Kidney capillary endothelial cell (primary cell): ENCODE measurements at regions not wholly inside any gene's neighbourhood (a gene's known extent, or its start where the extent isn't known, plus 50 kb on each side); places are given as distances from the start of the nearest gene placed in this dataset.
"Not testable (repeated sequence)": the region's sequence is repeated elsewhere in the genome, so short reads cannot be mapped to it uniquely, and the experiment has no call there.

Source experiments
- DNase-seq: peaks from one replicate; pipeline ENCODE4 v3.0.0-alpha.2; 2018; ENCODE audit warnings: low spot score

GRCh38 chr13:40043764-40044163, 388.3 kb downstream of the COG6 start:
- DNase-seq, result no peak

GRCh38 chr13:40047322-40047771, 391.9 kb downstream of the COG6 start:
- no peak for DNase-seq

GRCh38 chr13:40048551-40048950, 393.1 kb downstream of the COG6 start:
- no peak for DNase-seq

GRCh38 chr13:40052954-40053353, 397.5 kb downstream of the COG6 start:
- DNase-seq, result no peak

GRCh38 chr13:40053401-40053800, 397.9 kb downstream of the COG6 start:
- no peak for DNase-seq

- DNase-seq, result not testable (repeated sequence)
Measured at GRCh38 chr13:40054422-40054821, 399.0 kb downstream of the COG6 start.

- no peak for DNase-seq
Measured at GRCh38 chr13:40056898-40057619, 401.6 kb downstream of the COG6 start.

GRCh38 chr13:40058757-40059236, 403.3 kb downstream of the COG6 start:
- no peak for DNase-seq

GRCh38 chr13:40059540-40060232, 404.2 kb downstream of the COG6 start:
- DNase-seq, result no peak

GRCh38 chr13:40060296-40061007, 405.0 kb downstream of the COG6 start:
- no peak for DNase-seq

- DNase-seq, result no peak
Measured at GRCh38 chr13:40061466-40062450, 406.3 kb downstream of the COG6 start.

- DNase-seq, result no peak
Measured at GRCh38 chr13:40063278-40063698, 407.8 kb downstream of the COG6 start.

- DNase-seq, result no peak
Measured at GRCh38 chr13:40063703-40064102, 408.2 kb downstream of the COG6 start.

GRCh38 chr13:40064154-40065097, 409.0 kb downstream of the COG6 start:
- peak; percentile 59 for DNase-seq

- peak; percentile 60 for DNase-seq
Measured at GRCh38 chr13:40069173-40070044, 413.9 kb downstream of the COG6 start.

- no peak for DNase-seq
Measured at GRCh38 chr13:40070357-40070756, 414.9 kb downstream of the COG6 start.

GRCh38 chr13:40072663-40073120, 417.2 kb downstream of the COG6 start:
- DNase-seq, result no peak

GRCh38 chr13:40074338-40074737, 418.9 kb downstream of the COG6 start:
- DNase-seq, result no peak

GRCh38 chr13:40075281-40075680, 419.8 kb downstream of the COG6 start:
- no peak for DNase-seq
